ENCODE measurements at regions not wholly inside any gene's neighbourhood (a gene's known extent, or its start where the extent isn't known, plus 50 kb on each side); places are given as distances from the start of the nearest gene placed in this dataset.

- DNase-seq = no peak
Observed at GRCh38 chr13:44263751-44264620, 109.6 kb upstream of the SERP2 start.

- DNase-seq = no peak
Observed at GRCh38 chr13:44266305-44266704, 107.3 kb upstream of the SERP2 start.

DNA sequence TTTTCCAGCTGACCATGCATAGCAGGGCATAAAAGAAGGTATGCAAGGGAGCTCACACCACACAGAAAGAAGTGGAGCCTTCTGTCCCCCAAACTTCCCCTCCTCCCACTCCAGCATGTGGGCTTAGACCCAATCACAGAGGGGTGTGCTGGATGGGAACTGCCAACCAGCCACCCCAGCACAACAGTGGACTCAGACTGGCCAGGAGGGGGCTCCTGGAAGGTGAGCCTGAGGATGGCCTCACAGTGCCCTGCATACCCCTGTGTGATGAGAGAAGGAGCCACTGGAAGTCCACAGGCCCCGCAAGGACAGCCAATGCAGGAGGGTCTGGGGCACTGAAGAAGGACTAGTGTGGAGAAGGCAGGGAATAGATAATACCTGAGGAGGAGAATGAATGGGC, 106.9 kb upstream of the SERP2 start:
- DNase-seq = no peak

DNA sequence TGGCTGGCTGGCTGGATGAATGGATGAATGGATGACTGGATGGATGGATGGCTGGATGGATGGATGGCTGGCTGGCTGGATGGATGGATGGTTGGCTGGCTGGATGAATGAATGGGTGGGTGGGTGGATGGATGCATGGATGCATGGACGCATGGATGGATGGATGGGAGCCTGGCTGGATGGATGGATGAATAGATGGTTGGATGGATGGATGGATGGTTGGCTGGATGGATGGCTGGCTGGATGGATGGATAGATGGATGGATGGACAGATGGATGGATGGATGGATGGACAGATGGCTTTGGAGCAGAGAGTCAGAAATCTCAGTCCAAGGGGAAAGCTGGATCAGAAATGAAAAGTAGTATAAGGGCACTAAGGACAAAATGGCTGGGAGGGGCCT, 106.4 kb upstream of the SERP2 start:
- no peak for DNase-seq

DNA sequence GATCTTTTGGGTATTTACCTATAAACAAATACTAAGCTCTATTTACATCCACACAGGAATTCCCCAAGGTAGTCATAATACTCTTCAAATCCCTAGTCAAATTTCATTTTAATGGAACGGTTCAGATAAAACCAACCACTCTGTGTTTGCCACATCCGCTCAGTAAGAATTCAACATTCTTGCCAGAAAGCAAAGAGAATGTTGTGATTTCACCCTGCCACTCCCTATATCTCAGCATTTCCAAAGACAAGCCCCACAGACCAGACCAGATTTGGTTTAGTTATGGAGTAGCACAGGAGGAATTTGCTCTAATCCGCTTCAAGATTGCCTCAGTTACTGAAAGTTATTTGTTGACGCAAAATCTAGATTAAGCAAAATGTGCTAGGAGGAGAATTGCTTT, 105.6 kb upstream of the SERP2 start:
- no peak for DNase-seq

DNA sequence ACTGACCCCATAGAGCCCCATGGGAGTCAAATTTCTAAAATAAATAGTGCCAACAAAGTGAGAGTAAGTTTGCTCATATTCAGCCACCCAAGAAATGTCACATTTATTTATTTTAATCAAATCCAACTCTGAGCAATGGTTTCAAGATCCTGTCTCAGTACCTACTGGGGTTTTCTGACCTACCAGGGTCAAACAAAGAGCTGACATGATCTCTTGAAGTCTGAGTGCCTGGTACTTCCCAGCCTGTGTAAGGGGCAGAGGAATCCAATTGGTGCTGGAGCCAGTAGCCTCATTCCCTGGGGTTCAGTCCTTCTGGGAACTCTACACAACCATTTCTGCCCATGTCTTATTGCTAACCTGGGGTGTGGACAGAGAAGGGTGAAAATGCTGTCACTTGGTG, 104.6 kb upstream of the SERP2 start:
- no peak for DNase-seq

DNA sequence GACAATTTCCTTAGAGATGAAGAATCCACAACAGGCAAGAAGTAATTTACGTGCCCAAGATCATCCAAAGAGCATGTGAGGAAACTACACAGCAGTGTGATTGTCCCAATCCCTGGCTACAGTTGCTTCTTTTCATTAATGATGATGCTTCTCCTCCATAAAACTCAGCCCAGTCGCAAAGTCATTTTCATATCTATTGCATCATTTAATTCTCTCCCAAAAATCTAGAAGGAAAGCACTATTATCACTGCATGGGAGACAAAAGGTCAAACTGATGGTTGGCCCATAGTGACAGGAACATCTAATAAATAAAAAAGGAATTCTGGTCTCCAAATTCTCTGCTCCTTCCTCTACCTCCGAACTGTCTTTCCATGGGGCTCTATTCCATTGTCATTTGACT, 103.5 kb upstream of the SERP2 start:
- no peak for DNase-seq

GRCh38 chr13:44271031-44271455, 102.6 kb upstream of the SERP2 start:
- no peak for DNase-seq

DNA sequence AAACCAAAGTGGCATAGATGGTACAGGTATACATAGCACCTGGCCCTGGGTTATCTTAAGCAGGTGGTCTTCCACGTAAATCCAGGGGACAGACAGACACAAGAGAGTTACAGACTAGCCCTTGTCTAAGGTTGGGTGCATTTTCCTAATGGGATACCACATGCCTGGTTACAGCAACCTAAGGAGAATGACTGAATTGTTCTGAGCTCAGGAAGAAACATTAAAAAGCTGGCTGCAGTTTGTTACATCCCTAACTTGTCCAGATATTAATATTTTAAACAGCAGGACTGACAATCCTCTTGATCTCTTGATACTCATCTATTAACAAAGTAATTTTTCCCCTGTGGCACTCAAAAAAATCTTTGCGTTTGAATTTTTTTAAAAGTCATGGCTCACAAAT, 102.2 kb upstream of the SERP2 start:
- DNase-seq = no peak

- DNase-seq = no peak
Observed at GRCh38 chr13:44271915-44272341, 101.7 kb upstream of the SERP2 start.

DNA sequence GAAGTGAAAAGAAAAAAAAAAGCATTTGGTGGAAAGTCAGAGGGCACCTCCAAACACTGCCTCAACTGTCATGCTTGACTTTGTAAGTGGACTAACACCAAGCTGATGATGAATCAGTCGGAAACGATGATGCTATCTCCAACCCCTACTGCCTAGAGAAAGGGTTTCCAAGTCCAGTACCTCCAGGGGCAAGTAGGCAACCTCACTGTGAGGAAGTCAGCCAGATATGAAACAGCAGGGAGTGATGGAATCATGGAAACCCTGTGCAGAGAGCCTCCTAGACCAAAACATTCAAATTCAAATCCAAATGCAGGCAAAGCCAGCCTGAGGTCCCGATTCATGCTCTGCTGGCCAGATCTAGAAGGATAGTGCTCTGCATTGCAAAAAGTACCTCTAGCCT, 100.9 kb upstream of the SERP2 start:
- DNase-seq = no peak

- no peak for DNase-seq
Observed at GRCh38 chr13:44273216-44273615, 100.4 kb upstream of the SERP2 start.

DNA sequence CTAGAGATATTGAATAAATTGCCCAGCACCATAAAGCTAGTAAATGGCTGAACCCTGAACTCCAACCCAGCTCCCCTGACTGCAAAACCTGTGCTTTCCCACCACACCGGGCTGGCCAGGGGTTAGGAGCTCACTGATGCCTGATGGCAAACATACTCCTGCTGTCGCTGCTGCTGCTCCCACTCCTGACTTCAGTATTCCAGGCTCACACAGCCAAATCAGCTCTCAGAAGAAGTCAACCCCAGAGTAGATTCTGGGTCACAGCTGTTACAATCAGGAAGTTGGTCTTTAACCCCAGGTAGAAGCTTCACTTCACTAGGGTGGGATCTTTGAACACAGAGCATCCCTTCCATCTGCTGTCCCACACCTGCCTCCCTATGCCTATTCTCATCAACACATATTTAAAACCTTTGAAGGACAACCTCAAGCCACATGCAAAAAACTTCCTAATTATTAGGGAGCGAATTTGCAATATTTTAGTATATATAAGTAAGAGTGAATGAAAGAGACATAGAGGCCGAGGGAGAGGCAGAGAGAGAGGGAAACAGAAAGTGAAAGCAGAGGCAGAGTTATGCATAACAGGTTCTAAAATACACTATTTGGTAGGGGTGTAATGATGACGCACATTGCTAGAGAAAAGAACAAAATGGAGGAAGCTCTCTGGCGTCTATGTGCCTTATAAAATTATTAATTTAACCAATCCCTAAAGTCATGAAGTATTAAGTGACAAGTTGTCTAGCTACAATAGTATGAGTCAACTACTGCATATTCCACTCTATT, 99.4 kb upstream of the SERP2 start:
- peak; percentile 20 for DNase-seq

GRCh38 chr13:44274771-44275205, 98.8 kb upstream of the SERP2 start:
- no peak for DNase-seq

DNA sequence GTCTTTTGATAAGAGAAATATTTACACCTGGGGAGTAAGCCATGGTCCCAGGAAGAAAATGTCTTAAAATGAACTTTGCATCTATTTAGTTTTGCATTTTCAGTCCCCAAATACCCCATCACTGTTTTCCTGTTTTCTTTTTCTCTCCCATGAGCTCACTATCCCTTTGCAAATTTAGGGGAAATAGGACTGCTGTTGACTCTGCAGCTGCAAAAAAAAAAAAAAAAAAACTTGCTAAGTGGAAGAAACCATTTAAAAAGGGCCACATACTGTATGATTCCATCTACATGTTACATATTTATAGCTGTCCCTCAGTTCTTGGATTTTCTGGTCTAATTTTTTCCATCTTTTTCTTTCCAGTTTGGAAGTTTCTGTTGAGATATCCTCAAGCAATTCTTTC, 98.2 kb upstream of the SERP2 start:
- no peak for DNase-seq

DNA sequence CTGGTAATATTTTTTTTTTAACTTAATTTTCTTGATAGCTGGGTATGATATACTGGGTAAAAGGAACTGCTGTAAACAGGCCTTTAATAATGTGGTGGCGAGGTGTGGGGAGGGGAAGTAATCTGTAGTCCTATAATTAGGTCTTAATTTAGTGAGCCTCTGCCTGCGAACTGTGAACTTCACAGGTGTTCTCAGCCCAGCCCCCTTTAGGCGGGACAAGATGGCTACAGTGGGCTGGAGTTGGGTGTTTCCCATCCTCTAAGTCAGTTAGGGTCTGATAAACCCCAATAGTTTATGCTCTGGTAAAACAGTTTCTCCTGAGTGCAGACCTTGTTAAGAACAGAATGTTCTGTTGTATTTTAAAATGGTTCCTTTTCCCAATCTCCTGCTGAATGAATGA, 97.6 kb upstream of the SERP2 start:
- no peak for DNase-seq

- no peak for DNase-seq
Observed at GRCh38 chr13:44277459-44277858, 96.2 kb upstream of the SERP2 start.

- no peak for DNase-seq
Observed at GRCh38 chr13:44278166-44278565, 95.5 kb upstream of the SERP2 start.

DNA sequence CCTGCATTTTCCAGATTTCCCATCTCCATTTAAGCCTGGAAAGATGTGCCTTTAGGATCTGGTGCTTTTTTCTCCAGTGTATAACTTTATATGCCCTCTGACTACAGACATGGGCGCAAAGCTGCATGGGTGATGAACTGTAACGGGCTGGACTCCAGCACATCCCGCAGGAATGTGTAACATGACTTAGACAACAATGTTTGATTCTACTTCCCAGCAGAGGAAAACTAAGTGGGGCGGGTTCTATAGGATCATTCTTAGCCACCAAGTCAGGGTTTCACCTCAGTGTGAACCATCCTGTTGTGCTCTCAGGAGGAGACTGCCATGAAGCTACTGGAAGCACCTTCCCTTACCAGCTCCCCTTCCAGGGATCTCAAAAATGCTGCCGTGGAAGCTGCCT, 93.2 kb upstream of the SERP2 start:
- DNase-seq = no peak

DNA sequence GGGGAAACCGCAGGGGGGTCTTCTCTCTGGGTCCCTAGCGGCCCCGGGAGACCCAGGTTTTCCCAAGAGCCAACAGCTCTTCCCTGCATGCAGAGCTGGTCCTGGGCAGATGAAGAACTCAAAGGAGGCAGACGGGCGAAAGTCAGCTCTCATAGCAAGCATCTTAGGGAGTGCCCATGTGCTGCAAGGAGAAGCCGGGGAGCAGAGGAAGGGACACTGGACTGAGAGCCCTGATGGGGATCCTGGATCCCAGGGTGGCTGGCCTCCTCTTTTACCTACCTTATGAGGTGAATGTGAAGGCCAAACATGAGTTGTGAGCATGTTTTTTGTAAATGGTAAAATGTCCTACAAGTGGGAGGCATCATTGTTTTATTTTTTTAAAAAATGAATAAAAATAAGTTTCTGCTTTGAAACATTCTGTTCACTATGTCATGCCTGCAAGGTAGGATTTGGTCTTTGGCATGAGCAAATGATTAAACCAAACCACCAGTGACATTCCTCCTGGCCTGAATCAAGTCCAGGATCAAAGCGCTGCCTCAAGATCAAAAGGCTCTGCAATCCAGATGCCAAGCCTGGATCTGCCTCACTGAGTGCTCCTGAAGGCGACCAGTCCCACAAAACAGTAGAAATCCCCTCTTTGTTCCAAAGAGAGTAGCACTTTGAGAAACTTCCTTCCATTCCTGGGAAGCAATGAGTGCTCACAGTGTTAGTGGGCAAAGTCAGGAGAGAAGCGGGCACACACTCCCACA, 92.2 kb upstream of the SERP2 start:
- no peak for DNase-seq

DNA sequence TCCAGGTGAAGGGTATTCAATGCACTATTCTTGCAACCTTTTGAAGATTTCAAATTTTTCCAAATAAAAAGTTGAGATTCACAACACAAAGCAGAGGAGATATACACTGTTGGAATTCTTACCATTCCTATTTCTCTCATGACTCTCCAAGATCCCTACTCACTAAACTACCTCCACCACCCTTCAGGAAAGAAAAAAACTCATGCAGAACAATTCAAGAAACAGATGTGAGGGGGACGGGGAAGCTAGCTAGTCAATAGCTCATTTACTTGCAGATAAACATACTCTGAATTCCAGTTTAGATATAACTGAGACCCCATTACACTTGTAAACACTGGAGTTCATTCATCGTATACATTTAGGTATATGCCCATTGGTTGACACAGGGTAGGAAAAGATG, 90.0 kb upstream of the SERP2 start:
- DNase-seq = no peak

- no peak for DNase-seq
Observed at GRCh38 chr13:44287958-44288357, 85.7 kb upstream of the SERP2 start.

- DNase-seq = no peak
Observed at GRCh38 chr13:44292545-44292944, 81.1 kb upstream of the SERP2 start.

DNA sequence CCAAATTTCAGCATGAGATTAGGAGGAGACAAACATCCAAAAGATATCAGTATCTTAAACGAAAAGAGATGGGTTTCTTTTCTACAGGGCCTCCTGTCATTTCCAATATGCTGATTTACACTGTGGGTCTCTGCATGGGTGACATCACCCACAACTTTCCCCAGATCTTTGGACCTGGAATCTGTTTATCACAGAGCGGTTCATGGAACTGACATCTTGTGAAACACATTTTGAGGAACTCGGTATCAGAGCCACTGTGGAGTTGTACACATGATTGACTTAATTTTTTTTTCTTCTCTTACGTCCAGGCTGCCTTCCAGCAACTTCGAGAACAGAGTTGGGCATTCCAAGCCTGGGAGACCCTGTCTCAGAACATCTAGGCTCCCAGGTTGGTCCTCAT, 80.2 kb upstream of the SERP2 start:
- no peak for DNase-seq
